Skin of body (tissue), 1 donor: ENCODE measurements at regions not wholly inside any gene's neighbourhood (a gene's known extent, or its start where the extent isn't known, plus 50 kb on each side); places are given as distances from the start of the nearest gene placed in this dataset.

Experiments used
- DNase-seq: peaks from one replicate; lab custom pipeline; 2025; lab: John Stamatoyannopoulos, UW

DNA sequence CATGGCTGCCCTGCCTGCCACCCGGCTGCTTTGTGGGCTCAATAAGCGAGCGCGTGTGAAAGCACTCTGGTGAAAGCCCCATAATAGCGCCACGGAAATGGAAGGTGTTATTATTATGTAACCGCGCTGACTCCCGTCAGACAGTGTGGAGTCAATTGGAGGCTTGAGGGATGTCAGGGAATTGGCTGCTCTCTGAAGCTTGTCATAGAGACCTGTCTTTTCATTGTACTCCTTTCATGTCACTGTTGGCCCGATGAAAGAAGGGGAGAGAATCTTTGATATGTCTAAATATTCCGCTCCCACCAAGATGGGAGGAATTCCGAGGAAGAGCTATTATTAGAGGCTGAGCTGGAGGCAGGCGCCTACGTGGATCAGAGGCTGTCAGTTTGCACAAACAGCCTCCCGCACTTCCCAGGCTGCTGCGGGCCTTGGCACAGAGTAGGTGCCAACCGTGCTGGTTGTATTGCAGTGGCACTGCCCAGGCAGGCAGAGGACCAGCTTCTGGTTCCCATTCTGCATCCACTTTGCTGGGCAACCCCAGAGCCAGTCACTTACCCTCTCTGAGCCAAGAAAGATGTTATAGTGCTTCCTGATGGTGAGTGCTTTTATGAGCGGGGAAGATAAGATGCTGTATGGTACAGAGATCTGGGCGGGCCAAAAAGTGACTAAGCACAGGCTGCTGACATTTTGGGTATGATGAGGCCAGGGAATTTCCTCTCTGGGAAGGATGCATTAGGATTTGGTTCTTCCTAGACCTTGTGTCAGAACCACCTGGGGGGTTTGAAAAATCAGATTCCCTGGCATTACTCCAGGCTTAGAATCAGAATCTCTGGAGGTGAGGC lies 151.4 kb downstream of the RPS24 start:
- no peak for DNase-seq

DNA sequence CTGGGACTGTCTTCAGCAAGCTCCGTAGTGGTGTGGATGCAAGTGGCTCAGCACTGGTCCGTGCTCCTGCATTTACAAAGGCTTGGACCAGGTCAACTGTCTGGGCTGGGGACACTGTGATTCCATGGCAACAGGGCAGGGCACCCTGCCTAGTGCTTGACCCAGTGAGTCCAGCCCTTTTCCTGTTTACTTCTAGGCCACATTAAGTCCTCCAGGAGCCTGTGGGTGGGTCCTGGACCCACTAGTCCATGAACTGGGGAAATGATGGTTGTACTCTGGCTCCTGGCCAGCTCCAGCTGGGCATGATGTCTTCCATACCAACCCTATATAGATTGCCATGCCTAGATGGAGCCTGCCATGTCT lies 152.0 kb downstream of the RPS24 start:
- no peak for DNase-seq

DNA sequence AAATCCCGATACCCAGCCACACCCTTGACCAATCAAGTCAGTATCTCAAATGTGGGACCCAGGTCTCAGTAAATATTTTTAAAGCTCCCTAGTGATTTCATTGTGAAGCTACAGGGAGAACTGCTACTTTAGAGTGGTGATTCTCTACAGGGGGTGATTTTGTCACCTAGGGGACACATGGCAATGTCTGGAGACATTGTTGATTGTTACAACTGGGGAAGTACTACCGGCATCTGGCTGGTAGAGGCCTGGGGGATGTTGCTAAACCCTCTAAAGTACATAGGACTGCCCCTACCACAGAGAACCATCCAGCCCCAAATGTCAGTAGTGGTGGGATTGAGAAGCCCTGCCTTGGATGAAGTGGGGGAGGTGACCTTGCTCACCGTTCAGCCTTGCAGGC lies 152.9 kb downstream of the RPS24 start:
- DNase-seq = no peak

DNA sequence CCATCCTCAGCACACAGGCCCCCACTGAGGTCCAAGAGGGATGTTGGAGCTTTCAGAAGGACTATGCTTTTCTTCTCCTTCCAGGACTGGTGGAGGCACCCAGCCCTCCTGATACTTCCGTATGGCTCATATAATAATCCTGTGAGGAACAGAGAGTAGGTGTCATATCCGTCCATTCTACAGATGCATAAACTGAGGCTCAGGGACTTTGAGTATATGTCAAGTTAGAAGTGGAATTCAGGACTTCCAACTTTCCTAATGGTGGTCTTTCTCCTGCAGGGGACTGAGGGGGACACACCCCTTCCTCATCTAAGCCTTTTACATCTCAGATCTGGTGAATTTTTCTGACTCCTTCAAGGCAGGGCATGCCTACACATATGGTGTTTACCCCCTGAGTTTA lies 153.7 kb downstream of the RPS24 start:
- DNase-seq = no peak

DNA sequence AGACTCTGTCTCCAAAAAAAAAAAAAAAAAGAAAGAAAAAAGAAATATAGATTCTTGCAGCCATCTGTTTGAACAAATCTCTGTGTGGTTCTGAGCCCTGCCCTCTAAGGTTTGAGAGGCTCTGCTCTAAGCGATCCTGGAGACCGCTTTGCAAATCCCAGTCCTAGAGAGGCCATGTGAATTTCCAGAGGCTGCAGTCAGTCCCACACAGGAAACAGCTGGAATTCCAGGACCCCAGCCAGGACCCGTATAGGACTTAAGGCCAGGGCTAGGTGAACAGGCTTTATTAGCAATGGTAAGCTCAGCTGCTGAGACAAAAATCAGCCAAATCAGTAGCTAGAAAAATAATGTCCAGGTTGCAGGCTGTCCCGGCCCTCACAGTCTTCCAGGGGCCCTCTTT lies 154.8 kb downstream of the RPS24 start:
- no peak for DNase-seq

DNA sequence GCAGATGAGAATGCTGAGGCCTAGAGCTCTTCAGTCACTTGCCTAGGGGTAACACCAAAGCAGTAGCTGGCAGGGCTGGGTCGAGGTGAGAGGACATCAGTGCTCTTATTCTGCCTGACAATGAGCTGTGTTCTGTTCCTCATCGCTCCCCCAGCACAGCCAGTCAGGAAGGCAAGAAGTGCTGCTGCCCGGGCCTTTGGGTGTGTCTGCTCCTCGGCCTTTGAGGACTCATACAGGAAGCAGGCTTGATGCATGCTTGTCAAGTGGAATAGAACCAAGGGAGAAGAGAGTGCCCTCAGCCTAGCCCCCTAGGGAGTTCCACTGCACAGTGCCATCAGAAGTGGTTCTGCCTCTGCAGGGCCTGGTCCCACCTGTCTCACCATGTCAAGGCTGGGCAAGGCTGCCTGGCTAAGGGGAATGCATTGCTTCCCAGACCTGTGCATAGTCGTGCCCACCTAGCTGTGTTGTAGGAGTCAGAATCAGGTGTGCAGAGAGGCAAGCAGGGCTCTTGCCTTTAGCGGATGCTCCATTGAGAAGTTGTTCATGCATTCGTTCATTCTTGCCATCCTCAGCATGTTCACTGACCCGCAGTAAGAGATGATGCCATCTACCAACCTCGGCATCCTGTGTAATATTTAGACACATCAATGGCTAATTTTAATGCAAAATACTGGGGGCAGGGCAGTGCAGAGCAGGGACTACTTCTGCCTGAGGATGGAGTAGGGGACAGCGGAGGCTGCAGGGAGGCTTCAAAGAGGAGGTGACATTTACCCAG lies 156.6 kb downstream of the RPS24 start:
- DNase-seq = no peak

DNA sequence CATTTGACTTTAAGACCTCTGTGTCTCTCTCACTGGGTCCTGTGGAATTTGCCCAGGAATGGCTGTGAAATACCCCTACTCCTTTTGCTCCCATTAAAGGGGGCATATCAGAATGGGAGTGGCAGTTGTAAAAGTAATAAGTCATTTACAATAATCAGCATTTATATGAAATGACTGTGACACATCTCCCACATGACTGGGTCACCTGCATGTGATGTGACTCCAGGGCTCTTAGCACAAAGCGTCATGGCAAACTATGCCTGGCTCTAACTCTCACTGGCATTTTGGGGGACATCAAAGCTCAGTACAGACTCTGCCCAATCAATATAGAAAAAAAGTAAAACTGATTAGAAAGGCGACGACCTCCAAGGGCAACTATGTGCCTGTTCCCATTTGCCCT lies 157.6 kb downstream of the RPS24 start:
- DNase-seq = no peak

DNA sequence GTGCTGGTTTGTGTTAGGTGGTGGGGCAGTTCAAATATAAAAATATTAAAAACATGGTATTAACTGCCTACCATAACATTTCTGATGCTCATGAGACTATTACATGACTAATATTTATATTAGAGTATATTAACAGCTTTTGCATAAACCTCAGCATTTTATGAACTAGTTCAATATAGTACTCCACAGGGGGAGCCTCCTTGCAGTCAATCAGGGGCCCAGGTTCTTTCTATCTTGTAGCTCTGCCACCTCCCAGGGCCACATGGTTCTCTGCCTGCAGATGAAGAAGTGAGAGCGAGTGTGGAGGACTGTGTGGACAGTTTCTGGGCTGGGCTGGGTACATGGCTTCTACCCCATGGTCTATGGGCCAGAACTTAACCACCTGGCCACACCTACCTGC lies 159.5 kb downstream of the RPS24 start:
- DNase-seq = no peak

DNA sequence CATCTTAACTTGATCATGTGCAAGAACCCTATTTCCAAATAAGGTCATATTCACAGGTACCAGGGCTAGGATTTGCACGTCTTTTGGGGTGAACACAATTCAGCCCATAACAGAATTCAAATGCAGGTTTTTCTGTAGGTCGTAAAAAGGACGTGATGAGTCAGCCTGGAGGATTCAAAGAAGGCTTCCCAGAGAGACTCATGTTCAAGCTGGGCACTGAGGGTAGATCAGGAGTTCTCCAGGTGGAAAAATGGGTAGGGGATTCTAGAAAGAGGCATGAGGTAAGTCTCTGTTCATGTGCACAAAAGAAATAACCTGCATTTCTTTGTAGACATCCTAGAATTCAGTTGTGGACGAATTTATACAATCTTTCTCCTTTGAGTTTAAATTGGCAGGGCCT lies 160.4 kb downstream of the RPS24 start:
- no peak for DNase-seq

DNA sequence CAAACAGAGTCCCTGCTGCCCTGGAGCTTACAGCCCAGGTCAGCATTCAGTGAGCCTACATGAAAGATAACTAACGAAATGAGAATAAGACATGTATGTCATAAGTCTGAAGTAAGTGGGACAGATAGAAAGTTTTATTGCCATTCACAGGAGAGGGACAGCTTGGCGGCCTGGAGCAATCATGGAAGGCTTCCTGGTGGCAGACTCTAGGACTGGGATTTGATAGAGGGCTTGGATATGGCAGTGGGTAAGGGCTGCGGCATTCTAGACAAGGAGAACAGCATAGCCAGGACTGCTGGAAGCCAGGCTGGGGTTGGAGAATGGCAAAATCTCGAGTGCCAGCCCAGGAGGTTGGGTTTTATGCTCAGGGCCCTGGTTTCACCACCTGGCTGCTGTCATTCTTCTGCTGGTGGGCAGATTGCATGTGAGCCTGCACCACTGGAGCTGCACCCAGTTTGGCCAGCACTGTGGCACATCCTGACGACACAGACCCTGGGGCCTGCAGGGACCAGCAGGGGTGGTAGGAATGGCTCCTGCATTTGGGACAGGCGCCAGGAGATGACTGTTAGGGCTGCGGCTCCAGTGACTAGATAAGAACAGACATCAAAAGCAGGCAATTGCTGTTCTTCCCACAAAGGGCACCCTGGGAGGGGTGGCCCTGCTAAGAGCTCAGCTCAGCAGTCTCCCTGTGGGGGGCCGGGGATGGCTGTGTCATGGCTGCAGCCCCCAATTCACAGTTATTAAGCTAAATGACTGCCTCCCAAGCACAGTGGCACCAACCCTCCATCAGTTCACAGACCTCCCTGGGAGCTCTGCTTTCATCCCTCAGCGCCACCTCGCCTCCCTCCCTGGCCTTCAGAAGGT lies 161.1 kb downstream of the RPS24 start:
- DNase-seq = no peak

DNA sequence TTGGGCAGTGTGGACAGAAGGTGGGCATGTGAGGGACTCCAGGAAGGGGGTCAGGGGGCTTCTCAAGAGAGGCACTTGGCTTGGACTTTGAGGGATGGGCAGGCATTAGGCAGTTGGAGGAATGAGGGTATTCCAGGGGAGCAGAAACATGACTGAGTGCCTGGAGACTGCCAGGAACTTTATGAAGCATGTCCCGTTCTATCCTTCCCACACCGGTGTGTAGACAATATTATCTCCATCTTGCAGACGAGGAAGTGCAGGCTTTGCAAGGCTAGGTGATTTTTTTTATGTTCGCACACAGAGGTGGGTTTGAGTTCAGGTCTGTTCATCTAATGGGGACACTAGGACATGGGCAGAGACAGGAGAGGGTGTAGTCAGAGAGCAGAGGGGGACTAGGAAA lies 162.7 kb downstream of the RPS24 start:
- no peak for DNase-seq

DNA sequence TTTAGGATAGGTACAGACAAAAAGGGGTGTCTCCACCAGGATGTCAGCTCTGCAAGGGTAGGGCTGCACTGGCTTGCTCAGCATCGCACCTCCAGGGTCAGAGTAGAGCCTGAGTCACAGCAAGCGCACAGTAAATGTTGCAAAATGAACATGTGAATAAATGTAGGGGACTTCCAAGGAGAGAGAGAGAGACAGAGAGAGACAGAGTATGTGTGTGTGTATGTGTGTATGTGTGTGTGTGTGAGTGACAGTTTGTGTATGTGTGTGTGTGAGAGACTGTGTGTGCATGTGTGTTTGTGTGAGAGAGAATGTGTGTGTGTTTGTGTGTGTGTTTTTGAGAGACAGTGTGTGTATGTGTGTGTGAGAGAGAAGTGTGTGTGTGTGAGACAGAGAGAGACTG lies 163.3 kb downstream of the RPS24 start:
- no peak for DNase-seq

DNA sequence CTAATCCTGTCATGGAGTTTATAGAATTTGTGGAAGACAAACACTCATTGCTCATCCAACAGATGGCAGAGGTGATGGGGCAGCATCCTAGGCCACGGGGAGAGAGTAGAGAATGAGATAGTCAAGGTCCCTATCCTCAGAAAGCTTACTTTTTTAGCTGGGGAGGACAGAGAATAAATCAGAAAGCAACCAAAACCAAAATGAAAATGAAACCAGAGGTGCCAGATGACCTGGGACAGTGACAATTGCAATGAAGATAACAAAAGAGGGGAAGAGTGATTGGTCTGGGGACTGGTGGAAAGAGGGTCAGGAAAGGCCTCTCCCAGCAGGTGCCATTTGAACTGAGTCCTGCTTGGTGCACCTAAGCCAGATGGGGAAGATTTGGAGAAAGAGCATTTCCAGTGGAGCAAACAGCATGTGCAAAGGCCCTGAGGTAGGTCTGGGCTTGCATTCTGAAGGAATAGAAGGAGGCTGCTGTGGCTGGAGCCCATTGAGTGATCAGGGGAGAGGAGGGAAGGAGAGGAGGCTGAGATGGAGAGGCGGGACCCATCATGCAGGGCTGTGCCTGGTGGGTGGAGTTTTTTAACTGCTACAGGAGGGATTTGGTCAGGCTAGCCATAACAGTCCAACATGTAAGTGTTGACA lies 164.1 kb downstream of the RPS24 start:
- no peak for DNase-seq

DNA sequence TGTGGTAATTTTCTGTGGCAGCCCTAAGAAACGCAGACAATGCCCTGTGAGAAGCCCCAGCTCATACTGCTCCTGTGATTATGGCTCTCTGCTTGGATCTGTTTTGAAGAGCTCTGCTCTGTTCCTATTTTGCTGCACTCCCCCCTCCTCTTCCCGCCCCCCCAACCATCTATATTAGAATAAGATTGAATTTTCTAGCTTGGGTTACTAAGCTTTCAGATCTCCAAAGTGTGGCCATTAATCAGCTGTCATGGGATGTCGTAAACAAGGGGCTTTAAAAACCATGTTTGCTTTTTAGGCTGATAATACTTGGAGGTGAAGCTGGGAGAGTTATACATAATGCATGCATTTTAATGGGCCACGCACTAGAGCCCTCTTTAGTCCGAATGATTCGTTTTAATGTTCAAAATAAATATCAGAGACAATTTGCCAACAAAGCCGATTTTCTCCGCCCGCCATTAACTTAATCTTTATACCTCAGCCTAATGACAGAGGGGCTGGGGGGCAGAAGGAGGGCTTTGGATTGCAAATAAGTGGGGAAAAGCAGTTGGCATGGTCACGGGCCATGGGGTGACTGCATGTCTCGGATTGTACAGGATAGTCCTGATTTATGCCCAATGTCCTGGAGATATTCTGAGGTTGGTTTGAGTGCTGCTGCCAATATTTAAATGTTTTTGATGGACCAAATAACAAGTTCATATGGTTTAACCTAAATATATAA lies 165.5 kb downstream of the RPS24 start:
- no peak for DNase-seq

DNA sequence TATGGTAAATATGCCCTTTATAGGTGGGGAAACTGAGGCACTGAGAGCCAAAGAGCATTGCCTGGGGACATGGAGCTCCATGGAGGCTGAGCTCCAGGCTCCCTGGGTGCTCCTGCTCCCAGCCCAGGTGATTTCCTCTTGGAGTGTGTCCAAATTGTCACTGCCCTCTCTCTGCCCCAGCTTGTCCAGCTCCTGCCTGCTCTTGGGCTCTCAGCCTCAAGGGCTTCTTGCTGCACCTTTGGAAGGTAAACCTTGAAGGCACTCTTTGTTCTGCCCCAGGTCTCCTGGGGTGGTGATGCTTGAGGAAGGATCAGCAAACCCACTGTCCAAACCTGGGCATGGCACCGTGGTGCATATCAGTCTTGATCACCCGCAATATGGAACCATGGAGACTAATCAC lies 166.1 kb downstream of the RPS24 start:
- DNase-seq = no peak

DNA sequence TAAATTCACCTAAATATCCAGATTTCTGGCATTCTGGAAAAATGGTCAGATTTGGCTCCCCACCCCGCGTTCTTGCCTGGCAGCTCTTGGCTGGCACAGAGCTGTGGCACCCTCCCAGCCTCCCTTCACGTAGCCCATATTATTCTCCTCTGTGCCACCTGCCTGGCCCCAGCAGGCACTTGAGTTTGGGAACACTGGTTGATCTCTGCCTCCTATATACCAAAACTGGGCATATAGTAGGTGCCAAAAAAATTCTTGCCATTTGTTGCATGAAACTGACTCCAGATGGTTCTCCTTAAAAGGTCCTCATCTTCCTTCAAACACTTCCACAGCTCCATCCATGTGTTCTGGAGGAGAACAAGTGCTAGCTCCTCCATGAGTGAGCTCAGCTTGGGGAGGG lies 167.0 kb downstream of the RPS24 start:
- DNase-seq = no peak

DNA sequence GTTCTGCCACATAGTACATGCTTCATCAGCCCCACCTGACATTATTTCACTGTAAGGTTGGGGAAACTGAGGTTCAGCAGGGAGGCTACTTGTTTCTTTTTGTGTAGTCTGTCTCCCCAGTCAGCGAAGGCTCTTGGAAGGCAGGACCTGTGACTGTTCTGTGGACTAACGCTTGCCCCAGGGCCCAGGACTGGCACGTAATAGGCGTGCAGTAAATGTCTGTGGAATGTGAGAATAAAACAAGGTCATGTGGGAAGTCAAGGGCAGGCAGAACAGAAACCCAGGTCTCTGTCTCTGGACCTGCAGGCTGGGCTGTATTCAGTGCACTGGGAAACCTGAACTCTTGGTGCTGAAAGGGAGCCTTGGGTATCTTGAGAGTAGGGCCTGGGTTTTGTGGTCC lies 168.7 kb downstream of the RPS24 start:
- DNase-seq = no peak

DNA sequence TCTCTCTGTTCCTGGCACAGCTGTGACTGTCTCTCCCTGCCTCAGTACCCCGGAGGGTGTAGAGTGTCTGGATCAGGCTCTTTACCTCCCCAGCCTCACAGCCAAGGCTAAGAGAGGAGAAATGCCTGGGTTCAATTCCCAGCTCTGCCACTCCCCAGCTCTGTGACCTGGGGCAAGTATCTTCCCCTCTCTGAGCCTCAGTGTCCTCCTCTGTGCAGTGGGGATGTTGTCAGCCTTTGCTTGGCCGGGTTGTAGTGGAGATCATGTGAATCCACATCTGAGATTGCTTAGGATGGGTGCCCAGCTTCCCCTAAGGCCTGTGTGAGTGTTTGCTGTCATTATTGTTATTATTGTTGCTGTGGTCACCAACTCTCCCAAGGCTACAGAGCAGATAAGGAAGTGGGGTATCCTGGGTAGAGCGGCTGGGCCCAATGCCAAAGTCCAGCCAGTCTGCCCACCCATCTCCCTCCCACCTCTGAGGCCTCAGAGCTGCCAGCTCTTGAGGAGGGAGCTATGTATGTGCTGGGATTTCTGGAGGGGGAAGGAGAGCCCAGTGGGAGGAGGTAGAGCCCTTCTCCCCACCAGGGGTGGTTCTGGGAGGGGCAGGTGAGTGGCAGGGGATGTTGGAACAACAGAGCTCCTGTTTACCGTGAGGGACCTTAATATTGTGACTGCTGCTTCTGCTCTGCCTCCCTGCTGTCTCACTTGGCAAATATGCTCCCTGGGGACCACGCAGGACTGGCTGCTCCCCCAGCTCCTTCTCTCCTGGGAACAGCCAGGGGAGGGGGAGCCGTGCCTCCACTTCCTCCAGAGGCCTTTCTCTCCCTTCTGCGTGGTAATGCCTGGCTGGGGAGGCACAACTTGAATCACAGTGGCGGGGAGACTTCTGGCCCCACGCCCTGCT lies 170.5 kb downstream of the RPS24 start:
- no peak for DNase-seq

DNA sequence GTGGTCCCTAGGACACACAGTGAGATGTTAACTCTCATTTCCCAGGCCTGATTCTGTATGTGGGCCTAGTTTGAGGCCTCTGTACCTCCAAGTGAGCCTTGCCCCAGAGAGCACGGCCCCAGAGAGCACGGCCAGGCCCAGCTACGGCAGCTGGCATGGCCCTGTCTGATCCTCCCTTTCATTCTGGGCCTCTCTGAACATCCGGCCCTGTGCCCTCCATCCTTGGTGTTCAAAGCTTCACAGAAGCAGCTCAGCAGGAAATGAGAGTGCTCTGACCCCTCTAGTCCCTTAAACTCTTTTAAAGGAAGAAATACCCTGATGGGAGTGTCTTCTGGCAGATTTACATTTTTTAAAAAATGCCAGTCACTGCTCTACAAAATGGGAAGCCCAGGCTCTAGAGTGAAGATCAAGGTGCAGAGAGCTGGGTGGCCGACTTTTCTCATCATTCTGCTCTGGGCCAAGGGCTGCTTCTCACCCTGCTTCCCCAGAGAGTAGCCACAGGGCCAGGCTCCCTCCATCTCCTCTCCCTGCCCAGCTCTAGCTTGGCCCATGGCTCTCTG lies 171.9 kb downstream of the RPS24 start:
- DNase-seq = no peak

DNA sequence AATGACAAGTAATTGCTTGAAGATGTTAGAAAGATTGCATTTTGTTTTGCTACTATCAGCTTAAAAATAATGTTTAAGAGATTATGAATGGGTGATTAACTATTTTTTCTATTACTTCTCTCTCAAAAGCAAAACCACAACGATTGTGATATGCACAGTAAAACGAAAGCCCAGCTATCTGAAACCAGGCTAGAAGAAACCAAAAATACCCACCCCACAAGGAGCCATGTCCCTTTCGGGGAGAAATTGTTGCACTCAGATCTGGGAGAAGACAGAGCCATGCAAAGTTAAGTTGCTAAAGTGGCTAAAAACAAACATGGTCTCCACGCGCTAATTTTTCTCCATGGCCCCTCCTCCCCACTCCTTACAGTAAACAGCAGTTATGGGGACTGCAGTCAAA lies 173.6 kb downstream of the RPS24 start:
- no peak for DNase-seq
